NOMO-1 treated with dmso at 0.1 percent for 144 hours (cell line): ENCODE measurements at regions not wholly inside any gene's neighbourhood (a gene's known extent, or its start where the extent isn't known, plus 50 kb on each side); places are given as distances from the start of the nearest gene placed in this dataset.

ENCODE experiments used
- DNase-seq: peaks from one replicate; lab custom pipeline; 2025; ENCODE audit not compliant: unreplicated experiment; lab: John Stamatoyannopoulos, UW

DNA sequence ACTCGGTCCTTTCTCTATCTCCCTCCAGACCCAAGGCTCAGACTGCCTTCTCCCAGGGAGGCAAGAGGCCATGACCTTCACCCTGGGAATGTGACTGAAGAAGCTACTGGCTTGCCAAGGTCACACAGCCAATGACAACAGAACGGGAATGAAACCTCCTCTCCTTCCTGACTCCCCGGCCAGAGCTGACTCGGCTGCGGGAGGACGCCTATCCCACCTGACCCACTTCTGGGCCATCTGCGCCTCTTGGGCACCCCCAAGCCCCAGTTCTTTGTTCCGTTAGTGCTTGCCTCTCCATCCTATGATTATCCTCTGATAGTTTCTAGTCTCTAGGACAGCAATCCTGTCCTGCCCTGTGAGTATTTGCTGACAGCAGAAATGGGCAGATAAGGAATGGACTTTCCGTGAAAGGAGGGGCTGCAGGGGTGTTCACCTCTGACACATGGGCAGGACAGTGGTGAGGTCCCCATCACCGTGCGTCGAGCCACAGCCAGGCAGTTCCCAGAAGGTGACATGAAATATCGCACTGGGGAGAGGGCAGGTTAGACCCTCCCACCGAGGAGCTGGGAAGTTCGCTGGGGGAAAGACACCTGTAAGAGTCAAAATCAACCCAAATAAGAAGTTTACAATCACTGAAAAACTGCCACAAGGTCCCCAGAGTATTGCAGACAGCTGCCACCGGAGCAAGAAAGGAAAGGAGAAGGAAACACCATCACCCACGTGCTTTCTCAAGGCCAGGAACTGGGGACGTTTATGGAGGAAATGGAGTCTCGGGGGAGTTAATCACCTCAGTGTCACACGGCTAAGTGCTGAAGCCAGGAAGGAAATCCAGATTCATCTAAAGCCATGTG, 63.0 kb downstream of the INSIG1 start:
- no peak for DNase-seq

DNA sequence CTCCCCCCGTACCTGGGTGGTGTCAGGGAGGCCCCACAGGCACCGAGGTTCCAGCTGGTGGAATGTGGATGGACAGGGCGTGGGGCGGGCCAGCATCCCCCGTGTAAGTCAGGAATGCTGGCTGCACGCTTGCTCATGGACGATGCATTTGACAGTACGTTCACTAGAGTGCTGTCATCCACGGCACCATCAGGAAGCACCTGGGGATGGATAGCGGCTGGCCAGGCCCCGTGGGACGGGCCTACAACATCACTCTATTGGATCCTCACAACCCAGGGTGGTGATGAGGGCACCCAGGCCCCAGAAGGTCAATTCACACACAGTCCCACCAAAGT, 63.6 kb downstream of the INSIG1 start:
- DNase-seq = no peak

DNA sequence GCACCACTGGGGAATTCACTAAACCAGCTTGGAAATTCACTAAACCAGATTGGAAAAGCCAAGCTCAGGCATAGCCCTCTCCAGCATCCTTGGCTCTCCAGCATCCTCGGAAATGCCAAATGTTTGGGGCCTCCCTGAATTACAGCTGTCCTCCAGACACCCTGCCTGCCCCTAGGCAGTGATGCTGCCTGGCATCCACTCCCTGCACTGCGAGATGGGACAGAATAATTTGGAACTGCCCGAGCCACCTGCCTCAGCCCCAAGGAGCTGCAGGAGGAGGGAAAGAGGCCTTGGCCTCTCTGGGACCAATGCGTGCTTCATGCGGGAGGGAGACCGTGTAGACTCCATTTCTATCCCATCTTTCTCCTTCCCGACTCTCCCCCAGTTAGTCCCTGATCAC, 64.3 kb downstream of the INSIG1 start:
- DNase-seq = no peak

DNA sequence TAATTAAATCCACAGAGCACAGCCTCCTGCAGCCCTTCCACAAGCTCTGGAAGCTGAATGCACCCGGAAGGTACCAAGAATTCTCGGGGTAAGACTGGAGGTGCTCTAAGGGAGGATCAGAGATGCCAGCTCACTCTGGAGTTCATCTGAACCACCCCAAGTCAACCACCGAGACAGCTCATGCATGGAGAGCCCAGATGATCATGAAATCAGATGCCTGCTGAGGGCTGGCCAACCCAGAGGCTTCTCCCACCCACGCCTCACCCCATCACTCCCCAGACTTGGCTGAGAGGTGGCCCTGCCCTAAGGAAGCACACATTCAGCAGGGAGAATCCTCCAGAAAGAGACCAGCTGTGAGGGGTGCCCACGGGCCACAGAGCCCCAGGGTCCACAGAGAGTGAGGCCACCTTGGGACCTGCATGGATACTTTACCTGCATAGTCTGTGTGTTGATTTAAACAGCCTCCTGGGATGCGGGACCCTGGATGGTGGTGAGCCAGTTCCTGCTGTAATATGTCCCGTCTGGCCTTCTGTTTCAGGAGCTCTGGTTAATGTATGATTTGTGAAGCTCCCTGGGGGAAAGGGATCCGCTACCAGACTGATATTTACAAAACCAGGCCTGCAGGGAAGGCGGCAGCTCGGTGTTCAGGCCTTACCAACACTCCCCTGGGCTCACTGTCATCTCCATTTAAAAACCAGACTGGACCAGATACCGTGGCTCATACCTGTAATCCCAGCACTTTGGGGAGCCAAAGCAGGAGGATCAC, 64.9 kb downstream of the INSIG1 start:
- no peak for DNase-seq

DNA sequence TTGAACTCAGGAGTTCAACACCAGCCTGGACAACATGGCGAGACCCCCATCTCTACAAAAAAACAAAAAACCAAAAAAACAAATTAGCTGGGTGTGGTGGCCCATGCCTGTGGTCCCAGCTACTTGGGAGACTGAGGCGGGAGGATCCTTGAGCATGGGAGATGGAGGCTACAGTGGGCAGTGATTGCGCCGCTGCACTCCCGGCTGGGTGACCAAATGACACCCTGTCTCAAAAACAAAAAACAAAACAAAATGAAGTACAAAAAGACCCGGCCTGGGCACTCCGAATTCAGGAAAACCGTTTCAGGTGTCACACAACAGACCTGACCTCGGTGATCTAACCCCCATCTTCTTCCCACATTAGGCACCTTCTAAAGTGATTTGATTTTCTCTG, 65.5 kb downstream of the INSIG1 start:
- no peak for DNase-seq

DNA sequence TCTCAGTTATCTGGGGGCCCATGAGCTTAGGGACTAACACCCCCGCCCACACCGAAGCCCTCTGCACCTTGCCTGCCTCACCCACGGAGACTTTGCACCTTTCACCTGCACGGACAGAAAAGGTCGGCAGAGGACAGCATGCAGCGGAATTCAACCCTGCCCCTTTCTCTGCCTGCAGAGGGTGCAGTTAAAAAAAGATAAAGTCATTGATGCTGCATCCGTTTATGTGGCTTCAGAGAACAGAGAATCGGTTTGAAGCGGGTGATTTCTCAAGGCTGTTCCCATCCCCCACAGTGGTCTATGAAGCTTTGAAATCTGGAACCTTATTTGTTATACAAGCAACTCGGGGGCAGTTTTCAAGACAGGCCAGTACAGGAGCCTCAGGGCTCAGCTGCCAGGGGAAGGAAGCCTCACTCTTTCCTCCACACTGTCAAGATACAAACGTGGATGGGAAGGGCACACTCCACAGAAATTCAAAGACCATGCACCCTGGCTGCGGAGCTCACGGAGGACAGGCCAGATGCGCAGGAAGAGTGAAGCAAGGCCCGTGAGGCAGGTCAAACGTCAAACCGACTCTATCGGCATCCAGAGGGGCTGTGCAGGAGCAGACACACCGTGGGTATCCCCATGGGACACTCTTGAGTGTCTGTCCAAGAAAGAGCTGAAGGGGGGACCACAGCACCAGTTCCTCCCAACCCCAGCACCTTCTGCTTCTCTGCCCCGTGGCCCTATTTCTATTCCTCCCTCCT, 66.3 kb downstream of the INSIG1 start:
- DNase-seq = peak; percentile 27

DNA sequence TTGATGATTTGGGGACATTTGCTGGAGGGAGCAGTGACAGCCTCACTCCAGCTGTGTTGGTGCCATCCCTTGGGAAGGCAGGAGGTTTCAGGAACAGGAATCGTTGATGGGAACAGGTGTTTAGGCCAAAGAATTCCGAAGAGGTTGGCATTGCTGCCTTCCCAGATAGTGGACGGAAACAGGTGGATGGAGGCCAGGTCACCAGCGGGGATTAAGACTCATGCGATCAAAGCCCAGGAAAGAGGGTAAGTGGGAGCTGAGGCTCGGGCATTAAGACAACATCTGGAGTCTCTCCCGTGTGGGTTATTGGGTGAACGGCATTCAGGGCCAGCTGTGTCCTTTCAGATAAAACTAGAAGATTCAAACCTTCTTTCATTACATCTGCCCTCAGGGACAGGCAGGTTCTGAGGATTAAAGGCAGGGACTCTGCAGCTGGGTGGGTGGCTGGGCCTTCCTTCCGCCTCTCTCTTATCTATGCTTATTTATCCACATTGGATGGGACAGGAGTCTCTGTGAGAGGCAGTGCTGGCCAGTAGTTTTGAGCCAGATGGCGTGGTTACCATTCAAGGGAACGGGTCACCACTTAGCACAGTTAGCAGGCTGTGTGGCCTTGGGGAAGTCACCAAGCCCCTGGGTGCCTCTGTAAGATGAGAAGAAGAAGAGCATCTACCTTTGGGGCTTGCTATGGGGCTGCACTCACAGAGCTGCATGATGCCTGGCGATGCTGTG, 67.6 kb downstream of the INSIG1 start:
- DNase-seq = no peak

DNA sequence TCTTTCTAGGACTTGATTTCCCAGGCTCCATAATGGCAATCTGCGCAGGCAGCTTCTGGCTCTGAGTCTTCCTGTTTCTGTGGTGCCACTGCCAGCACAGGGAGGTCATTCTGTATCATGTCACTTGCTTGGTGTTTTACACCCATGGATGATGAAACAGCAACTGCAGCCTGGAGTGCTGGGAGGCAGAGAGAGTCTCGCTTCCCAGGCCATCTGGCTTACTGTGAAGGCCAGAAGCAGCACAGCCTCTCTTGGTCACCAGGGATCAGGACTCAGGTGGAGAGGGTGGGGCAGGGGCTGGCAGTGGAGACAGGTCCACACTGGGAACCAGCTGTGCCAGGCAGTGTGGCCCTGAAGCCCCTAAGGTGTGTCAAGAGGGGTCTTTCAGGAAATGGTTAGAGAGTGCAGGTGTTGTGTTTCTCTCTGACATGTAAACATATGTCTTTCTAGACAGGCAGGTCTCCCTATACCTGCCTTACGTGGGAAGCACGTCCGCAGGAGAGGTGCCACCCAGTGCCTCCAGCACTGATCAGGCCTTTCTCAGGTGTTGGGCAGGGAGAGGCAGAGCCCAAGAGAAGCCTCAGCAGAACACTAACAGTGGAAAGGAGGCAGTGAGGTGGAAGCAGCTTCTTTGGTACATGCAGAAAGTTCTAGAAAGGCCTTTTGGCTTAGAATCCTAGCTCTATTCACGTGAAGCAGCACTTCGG, 71.4 kb downstream of the INSIG1 start:
- DNase-seq = no peak

DNA sequence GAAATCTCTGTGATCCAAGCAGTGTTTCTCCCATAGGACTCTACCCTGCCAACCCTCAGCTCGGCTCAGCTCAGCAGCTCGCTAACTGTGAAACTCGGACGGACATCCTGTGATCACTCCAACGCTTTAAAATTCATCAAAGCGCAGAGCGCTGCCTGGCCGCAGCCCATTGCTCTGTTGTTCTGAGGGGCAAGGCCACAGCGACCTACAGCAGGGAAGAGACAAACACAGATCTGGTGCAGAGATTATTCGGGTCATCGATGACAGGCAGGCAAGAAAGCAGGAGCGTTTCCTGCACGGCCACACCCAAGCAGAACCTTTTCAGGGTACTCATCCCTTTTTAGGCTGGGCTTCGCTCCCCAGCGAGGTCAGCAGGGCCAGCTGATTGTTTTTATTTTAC, 72.1 kb downstream of the INSIG1 start:
- DNase-seq = no peak

DNA sequence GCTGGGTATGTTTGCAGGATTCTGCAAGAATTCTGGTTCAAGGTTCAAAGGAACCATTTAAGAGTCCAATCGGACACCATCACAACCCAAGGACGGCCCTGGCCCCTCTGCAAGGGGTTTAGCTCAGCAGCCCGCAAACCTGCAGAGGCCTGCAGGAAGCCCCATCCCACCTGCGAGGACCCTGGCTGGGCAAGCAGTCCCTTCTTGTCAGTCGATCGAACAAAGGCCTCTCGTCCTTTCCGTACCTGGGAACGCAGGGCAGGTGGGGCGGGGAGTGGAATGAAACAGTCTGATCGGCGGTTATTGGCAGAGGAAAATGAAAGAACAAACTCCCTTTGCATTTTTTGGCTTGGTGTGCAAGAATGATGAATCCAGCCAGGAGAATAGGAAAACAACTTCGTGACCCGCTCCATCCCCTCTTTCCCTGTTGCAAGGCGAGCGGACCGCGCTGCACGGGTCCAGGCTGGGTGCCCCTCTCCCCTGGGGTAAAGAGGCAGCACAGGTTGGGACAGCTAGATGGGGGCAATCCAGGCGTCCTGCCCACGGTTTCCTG, 73.7 kb downstream of the INSIG1 start:
- DNase-seq = no peak

DNA sequence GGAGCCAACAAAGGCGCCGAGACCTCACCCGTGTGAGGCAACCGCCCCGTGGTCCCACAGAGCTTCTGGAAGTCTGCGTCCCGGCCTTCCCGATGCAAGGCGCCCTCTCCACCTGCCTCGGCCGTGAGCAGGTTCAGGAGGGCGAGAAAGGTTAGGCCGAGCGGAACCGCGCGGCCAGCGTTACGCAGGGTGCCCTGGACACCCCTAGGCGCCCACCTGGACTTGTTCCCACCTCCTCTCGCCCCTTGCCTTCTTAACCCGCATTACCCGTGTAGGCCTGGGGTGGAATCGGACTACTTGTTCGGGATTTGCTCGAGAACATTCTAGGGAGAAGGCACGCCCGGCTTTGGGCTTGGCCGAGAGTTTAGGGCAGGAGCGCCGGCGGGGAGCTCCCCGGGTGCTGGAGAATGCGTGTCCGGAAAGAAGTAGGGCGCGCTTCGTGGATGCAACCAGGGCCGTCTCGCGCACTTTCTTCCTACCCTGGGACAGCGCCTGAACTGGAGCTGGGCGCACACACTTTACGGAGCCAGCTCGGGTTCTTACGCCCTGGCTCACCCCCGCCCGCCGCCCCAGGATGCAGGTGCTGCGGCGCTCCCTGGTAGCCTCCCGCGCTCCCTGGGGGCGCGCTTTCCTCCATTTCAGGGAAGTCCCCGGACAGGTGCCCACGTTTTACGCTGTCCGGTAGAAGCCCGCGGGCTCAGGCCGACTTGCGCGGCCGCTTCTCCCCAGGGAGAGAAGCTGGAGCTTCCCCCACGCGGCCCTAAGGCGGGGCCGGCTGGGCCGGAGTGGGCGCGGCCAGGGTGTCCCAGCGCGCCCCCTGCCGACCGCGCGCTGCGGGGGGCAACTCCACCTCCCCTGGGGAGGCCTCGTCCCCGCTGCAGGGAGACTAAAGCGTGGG, 74.5 kb downstream of the INSIG1 start:
- DNase-seq = no peak

DNA sequence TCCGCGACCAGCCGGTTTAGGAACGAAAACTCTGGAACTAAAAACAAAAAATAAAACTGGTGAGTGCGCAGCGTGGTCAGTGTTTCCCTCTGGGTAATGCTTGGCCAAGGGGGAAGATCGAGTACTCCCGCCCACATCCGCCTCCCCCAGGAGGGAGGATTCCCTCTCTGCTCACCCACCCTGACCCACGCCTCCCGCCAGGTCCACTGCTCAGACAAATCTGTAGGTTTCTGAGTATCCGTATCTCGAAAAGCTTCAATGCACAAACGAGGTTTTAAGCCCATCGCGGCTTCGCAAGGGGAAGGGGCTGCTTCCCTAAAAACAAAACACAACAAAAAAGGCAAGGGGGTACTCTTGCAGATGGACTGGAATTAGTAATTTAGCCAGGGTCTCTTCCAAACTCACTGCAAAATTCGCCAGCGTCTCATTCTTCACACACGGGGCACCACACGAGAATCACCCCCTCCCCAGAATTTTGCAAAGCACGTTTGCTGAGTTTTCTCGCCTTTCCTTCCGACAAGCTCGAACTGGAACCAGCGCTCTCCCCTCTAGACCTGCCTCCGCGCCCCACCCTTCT, 75.2 kb downstream of the INSIG1 start:
- DNase-seq = no peak

DNA sequence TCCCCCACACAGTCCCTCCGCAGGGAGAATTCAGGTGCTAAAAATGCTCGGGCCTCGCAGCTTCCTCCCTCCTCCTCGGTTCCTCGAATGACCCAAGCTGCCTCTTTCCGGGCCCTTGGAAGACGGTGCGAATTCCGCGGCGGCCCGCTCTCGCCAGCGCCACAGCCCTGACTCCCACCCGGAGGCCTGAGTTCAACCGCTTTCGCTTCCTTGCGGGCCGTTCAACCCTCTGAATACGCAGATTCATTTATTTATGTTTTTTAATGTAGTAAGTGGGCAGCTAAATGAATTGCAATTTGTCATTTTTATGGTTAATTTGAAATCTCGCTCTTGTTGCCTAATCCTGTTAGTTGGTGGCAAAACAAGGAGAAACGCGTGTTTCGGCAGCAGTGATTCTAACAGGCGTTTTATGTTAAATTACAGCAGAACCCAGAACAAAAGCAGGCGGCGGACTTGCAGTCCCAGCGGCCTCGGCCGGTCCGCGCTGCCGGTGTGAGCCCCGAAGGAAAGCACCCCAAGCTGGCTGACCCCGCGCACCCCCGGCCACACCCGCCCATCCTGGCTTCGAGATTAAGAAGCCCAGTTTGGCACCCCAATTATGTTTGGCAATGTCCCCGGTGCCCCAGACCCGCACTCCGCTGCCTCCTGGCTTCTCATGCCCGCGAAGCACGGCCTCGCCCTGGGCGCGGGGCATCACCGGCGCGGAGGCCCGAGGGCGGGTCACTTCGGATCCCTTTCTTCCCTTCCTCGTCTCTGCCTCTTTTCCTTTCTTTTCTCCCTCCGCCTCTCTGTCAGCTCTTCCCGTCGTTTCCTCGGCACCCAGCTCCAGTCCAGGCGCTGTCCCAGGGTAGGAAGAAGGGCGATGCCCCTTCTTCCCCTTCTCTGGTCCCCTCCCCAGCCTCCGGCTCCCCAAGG, 75.9 kb downstream of the INSIG1 start:
- DNase-seq = no peak

DNA sequence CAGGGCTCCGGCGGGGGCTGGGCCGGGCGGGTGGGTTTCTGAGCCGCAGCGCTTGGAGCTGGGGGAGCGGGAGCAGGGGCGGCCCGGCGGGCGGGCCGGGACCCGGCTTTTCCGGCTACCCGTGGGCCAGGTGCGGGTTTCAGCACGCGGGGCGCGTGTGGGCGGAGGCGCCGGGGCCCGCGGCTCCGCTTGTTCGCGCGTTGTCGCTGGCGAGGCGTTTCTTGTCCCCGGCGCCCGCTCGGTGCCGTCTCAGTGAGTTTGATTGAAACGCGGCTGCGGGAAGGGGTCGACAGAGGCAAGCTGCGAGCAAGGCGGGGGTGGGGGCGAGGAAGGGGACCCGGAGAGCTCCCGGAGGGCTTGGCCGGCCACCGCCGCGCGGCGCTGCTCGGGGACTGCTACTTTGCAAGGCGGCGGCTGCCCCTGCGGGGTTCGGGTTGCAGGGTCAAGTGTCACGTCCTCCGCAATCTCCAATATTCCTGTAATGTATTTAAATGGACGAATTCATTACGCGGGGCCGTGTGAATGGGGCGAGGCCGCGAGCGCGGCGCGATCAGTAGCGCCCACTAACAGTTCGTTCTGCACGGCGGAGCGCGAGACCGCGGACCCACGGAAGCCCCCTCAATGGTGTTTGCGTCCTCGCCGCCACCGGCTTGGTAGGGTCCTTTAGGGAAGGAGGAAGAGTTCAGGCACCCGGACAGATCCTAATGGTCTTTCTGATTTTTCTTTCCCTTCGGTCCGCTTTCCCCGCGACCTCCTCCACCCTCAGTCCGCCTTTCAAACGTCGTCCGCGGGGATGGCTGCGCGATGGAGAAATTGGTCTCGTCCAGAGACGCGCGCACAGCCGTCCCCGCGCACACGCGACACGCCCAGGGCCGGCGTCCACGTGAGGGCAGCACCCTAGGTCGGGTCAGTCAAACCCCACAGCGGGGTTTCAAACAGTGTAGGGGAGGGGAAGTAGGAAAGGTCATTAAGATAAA, 76.9 kb downstream of the INSIG1 start:
- no peak for DNase-seq

DNA sequence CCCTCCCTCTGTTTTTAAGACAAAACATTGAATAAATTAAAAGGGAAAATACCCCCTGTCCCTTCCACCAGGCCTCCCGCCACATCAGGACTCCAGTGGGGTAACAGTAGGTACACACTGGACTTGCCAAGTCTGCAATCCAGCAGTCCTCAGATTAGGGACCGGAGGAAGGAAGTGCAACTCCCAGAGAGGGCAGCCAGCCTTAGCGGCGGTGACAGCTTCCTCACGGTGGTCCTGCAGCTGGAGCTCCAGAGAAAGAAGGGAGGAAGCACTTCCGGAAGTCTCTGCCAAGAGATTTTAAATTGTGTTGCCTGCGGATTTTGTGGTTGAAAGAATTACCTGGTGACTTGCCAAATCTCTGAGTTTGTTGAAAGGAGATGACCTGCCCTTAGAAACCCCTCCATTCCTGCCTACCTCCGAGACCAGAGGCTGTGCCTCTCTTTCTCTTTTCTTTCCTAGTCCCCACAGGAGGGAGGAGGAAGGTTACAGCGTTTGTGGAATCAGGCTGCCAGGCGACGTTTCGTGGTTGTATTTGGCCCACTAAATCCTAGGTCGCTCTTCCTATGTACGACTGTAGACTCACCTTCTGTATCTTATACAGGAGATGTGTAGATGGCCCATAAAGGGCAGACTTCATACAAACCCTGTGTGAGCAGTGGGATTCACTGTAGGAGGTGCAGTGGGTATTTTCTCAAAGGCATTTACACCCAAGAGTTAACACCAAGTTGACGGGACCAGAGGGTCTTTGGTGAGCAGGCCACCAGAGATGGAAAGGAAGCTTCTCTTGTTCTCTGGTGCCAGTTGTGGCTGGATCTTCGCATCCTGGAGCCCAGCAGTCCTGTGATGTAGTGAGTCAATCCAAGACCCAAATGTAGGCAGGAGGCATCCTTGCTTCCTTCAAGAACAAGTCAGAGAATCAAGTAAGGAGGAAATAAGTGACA, 77.9 kb downstream of the INSIG1 start:
- no peak for DNase-seq
